ENCODE measurements at regions not wholly inside any gene's neighbourhood (a gene's known extent, or its start where the extent isn't known, plus 50 kb on each side); places are given as distances from the start of the nearest gene placed in this dataset.

DNA sequence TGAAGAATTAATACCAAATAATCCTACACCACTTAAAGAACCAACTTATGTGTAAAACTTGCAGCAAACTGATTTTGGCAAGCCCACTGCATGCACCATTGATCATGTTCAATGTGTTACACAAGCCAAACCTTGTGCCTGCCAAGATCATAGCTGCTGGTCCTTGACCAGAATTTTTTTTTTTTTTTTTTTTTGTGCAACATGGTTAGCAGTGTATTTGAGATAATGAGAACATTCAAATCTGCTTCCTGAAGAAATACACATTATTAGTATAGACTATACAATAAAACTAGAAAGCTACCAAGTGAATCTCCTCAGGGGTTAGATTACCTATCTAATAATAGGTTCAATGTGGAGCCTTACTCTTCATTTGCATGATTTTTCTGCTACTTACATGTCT lies 421.0 kb downstream of the MRPL39 start:
- no peak for TF ChIP-seq GATA2 (IDR thresholded peaks at IDR 0.05; ENCODE audit: insufficient read depth, insufficient read length, low read depth, low read length)
- no peak for TF ChIP-seq MYC (IDR thresholded peaks at IDR 0.05; ENCODE audit: low read depth, low read length)
- TF ChIP-seq POLR2AphosphoS5 (IDR thresholded peaks at IDR 0.05; ENCODE audit: insufficient read depth, low read depth, low read length), result no peak
- no peak for TF ChIP-seq CTCF (IDR thresholded peaks at IDR 0.05; ENCODE audit: extremely low read depth in 1 of 2, insufficient read depth in 1 of 2, low read depth in 1 of 2, low read length in 2 of 2)
- TF ChIP-seq EZH2 (IDR thresholded peaks at IDR 0.05; ENCODE audit: borderline replicate concordance, low read depth, low read length, severe bottlenecking), result no peak
- no peak for TF ChIP-seq POLR2A (IDR thresholded peaks at IDR 0.05; ENCODE audit: low read depth, low read length)
- TF ChIP-seq FOS (IDR thresholded peaks at IDR 0.05; ENCODE audit: borderline replicate concordance, insufficient read depth, low read length), result no peak
- no peak for TF ChIP-seq MAX (IDR thresholded peaks at IDR 0.05; ENCODE audit: insufficient read depth, insufficient read length)
- TF ChIP-seq JUN (IDR thresholded peaks at IDR 0.05; ENCODE audit: borderline replicate concordance, insufficient read depth, insufficient read length, low read depth), result no peak

All from endothelial cell of umbilical vein (primary cell).